ENCODE measurements at regions not wholly inside any gene's neighbourhood (a gene's known extent, or its start where the extent isn't known, plus 50 kb on each side); places are given as distances from the start of the nearest gene placed in this dataset.
"Not testable (repeated sequence)": the region's sequence is repeated elsewhere in the genome, so short reads cannot be mapped to it uniquely, and the experiment has no call there.

GRCh38 chr14:87391066-87391465 lies 601.9 kb downstream of the GALC start:
- TF ChIP-seq, protein P1, sequence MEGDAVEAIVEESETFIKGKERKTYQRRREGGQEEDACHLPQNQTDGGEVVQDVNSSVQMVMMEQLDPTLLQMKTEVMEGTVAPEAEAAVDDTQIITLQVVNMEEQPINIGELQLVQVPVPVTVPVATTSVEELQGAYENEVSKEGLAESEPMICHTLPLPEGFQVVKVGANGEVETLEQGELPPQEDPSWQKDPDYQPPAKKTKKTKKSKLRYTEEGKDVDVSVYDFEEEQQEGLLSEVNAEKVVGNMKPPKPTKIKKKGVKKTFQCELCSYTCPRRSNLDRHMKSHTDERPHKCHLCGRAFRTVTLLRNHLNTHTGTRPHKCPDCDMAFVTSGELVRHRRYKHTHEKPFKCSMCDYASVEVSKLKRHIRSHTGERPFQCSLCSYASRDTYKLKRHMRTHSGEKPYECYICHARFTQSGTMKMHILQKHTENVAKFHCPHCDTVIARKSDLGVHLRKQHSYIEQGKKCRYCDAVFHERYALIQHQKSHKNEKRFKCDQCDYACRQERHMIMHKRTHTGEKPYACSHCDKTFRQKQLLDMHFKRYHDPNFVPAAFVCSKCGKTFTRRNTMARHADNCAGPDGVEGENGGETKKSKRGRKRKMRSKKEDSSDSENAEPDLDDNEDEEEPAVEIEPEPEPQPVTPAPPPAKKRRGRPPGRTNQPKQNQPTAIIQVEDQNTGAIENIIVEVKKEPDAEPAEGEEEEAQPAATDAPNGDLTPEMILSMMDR (IDR thresholded peaks at IDR 0.05; ENCODE audit: borderline replicate concordance): no peak
- Histone ChIP-seq H3K9me3 (replicated peaks) (no peaks in the 10 kb centered on the region), H3K27me3 (ENCODE audit: low read depth) (no peaks in the 10 kb centered on the region), H3K36me3 (no peaks in the 10 kb centered on the region), H3K4me3 (no peak overlapping the region), H3K27ac (replicated peaks) (no peak overlapping the region), H3K4me1 (no peaks in the 10 kb centered on the region)
- no peak for DNase-seq
- intact Hi-C loops (cut with micrococcal nuclease): no loop called here

- TF ChIP-seq, protein P1 (IDR thresholded peaks at IDR 0.05; ENCODE audit: borderline replicate concordance): no peak
- no peaks in the 10 kb centered on the region for H3K4me1 ChIP-seq
- H3K36me3 ChIP-seq: no peaks in the 10 kb centered on the region
- no peaks in the 10 kb centered on the region for H3K9me3 ChIP-seq (replicated peaks)
- no peak overlapping the region for H3K27ac ChIP-seq (replicated peaks)
- no peak overlapping the region for H3K4me3 ChIP-seq
- no peak for DNase-seq
- H3K27me3 ChIP-seq (ENCODE audit: low read depth): no peaks in the 10 kb centered on the region
- intact Hi-C loops (cut with micrococcal nuclease): no loop called here
Measured at GRCh38 chr14:87388946-87389345, 604.0 kb downstream of the GALC start.

GRCh38 chr14:87387806-87388205 lies 605.2 kb downstream of the GALC start:
- H3K27ac ChIP-seq (replicated peaks): no peak overlapping the region
- H3K36me3 ChIP-seq: no peaks in the 10 kb centered on the region
- no peak for DNase-seq
- TF ChIP-seq, protein P1 (IDR thresholded peaks at IDR 0.05; ENCODE audit: borderline replicate concordance): no peak
- H3K4me1 ChIP-seq: no peaks in the 10 kb centered on the region
- no peak overlapping the region for H3K4me3 ChIP-seq
- H3K27me3 ChIP-seq (ENCODE audit: low read depth): no peaks in the 10 kb centered on the region
- peaks cover 10% of the 10 kb centered on the region for H3K9me3 ChIP-seq (replicated peaks)
- intact Hi-C loops (cut with micrococcal nuclease): no loop called here

- TF ChIP-seq, protein P1 (IDR thresholded peaks at IDR 0.05; ENCODE audit: borderline replicate concordance): no peak
- H3K9me3 ChIP-seq (replicated peaks): peaks cover 23% of the 10 kb centered on the region
- no peaks in the 10 kb centered on the region for H3K36me3 ChIP-seq
- no peak for DNase-seq
- no peaks in the 10 kb centered on the region for H3K27me3 ChIP-seq (ENCODE audit: low read depth)
- no peaks in the 10 kb centered on the region for H3K4me1 ChIP-seq
- intact Hi-C loops (cut with micrococcal nuclease): no loop called here
- H3K4me3 ChIP-seq: no peak overlapping the region
- H3K27ac ChIP-seq (replicated peaks): no peak overlapping the region
Measured at GRCh38 chr14:87386524-87386923, 606.5 kb downstream of the GALC start.

GRCh38 chr14:87380054-87380453 lies 612.9 kb downstream of the GALC start:
- Histone ChIP-seq H3K4me3 (no peak overlapping the region), H3K4me1 (no peaks in the 10 kb centered on the region), H3K36me3 (no peaks in the 10 kb centered on the region), H3K9me3 (replicated peaks) (peaks cover 36% of the 10 kb centered on the region), H3K27ac (replicated peaks) (no peak overlapping the region), H3K27me3 (ENCODE audit: low read depth) (no peaks in the 10 kb centered on the region)
- intact Hi-C loops (cut with micrococcal nuclease): no loop called here
- TF ChIP-seq, protein P1 (IDR thresholded peaks at IDR 0.05; ENCODE audit: borderline replicate concordance): no peak
- no peak for DNase-seq

DNA sequence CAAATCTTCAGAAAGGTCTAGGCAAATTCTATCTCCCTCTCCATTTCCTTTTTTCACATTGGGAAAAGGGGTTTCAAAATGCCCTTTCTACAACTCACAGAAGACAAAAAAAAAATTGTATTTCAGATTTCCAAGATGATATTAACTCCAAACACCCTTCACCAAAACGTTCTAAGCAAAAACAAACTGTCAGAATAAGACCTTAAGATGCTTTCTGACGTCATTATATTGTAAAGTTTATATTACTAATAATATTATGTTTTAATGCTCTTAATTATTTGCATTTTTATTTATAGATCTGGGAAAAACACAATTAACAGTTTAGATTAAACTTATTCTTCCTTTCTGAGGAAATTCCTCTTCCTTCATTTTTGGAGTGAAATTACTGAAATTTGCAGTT lies 624.2 kb downstream of the GALC start:
- no peaks in the 10 kb centered on the region for H3K27me3 ChIP-seq (ENCODE audit: low read depth)
- DNase-seq: no peak
- intact Hi-C loops (cut with micrococcal nuclease): no loop called here
- H3K4me1 ChIP-seq: no peaks in the 10 kb centered on the region
- no peaks in the 10 kb centered on the region for H3K9me3 ChIP-seq (replicated peaks)
- no peak overlapping the region for H3K27ac ChIP-seq (replicated peaks)
- H3K36me3 ChIP-seq: no peaks in the 10 kb centered on the region
- H3K4me3 ChIP-seq: no peak overlapping the region
- TF ChIP-seq, protein P1 (IDR thresholded peaks at IDR 0.05; ENCODE audit: borderline replicate concordance): no peak

DNA sequence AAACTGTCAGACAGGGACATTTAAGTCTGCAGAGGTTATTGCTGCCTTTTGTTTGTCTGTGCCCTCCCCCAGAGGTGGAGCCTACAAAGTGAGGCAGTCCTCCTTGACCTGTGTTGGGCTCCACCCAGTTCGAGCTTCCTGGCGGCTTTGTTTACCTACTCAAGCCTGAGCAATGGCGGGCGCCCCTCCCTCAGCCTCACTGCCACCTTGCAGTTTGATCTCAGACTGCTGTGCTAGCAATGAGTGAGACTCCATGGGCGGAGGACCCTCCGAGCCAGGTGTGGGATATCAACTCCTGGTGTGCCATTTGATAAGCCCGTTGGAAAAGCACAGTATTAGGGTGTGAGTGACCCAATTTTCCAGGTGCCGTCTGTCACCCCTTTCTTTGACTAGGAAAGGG lies 632.7 kb downstream of the GALC start:
- H3K27me3 ChIP-seq (ENCODE audit: low read depth); H3K27ac ChIP-seq (replicated peaks); H3K36me3 ChIP-seq; H3K4me1 ChIP-seq; intact Hi-C loops (cut with micrococcal nuclease); H3K4me3 ChIP-seq; DNase-seq: not testable (repeated sequence)
- H3K9me3 ChIP-seq (replicated peaks): peaks cover 30% of the 10 kb centered on the region
